Skeletal muscle cell (primary cell): ENCODE measurements at regions not wholly inside any gene's neighbourhood (a gene's known extent, or its start where the extent isn't known, plus 50 kb on each side); places are given as distances from the start of the nearest gene placed in this dataset.
A peak's percentile ranks its signal among the peaks of the same experiment; 100 is the strongest.

Source experiments
- DNase-seq: peaks from one replicate; pipeline ENCODE4 v3.0.0-alpha.2; 2010; ENCODE audit warnings: low read depth
- H3K4me3 ChIP-seq: 2 replicates; pipeline ENCODE4 v1.5.1; 2011; ENCODE audit warnings: low read depth, mild to moderate bottlenecking, control low read depth, low read length, moderate library complexity

GRCh38 chr5:60520451-60521227, 179.3 kb downstream of the DEPDC1B start:
- H3K4me3 ChIP-seq: no peak overlapping the region
- DNase-seq: no peak

- H3K4me3 ChIP-seq: no peak overlapping the region
These were observed 180.6 kb downstream of the DEPDC1B start for GRCh38 chr5:60519372-60519771.

GRCh38 chr5:60517850-60518249, 182.1 kb downstream of the DEPDC1B start:
- no peak for DNase-seq
- H3K4me3 ChIP-seq: no peak overlapping the region

More at GRCh38 chr5:60519372-60519771, 180.6 kb downstream of the DEPDC1B start:
- DNase-seq: no peak

GRCh38 chr5:60517094-60517694, 182.8 kb downstream of the DEPDC1B start:
- no peak overlapping the region for H3K4me3 ChIP-seq
- DNase-seq: no peak

GRCh38 chr5:60516688-60517087, 183.3 kb downstream of the DEPDC1B start:
- no peak overlapping the region for H3K4me3 ChIP-seq
- no peak for DNase-seq

- no peak for DNase-seq
- H3K4me3 ChIP-seq: no peak overlapping the region
These were observed 185.8 kb downstream of the DEPDC1B start for GRCh38 chr5:60514152-60514551.

GRCh38 chr5:60512117-60512516, 187.8 kb downstream of the DEPDC1B start:
- DNase-seq: no peak
- H3K4me3 ChIP-seq: no peak overlapping the region

GRCh38 chr5:60510663-60511062, 189.3 kb downstream of the DEPDC1B start:
- H3K4me3 ChIP-seq: no peak overlapping the region
- DNase-seq: no peak

- no peak overlapping the region for H3K4me3 ChIP-seq
- DNase-seq: no peak
These were observed 189.9 kb downstream of the DEPDC1B start for GRCh38 chr5:60510049-60510448.

GRCh38 chr5:60509519-60509918, 190.4 kb downstream of the DEPDC1B start:
- no peak for DNase-seq
- no peak overlapping the region for H3K4me3 ChIP-seq

- H3K4me3 ChIP-seq: no peak overlapping the region
- DNase-seq: peak; percentile 73
These were observed 192.3 kb downstream of the DEPDC1B start for GRCh38 chr5:60507687-60508086.

- no peak overlapping the region for H3K4me3 ChIP-seq
These were observed 194.4 kb downstream of the DEPDC1B start for GRCh38 chr5:60505373-60506171.

GRCh38 chr5:60504342-60504741, 195.6 kb downstream of the DEPDC1B start:
- H3K4me3 ChIP-seq: no peak overlapping the region
- no peak for DNase-seq

More at GRCh38 chr5:60505373-60506171, 194.4 kb downstream of the DEPDC1B start:
- DNase-seq: no peak

- no peak for DNase-seq
- no peak overlapping the region for H3K4me3 ChIP-seq
These were observed 196.2 kb downstream of the DEPDC1B start for GRCh38 chr5:60503771-60504170.

- DNase-seq: no peak
- no peak overlapping the region for H3K4me3 ChIP-seq
These were observed 202.1 kb downstream of the DEPDC1B start for GRCh38 chr5:60497706-60498500.

GRCh38 chr5:60495644-60496520, 204.1 kb downstream of the DEPDC1B start:
- DNase-seq: no peak
- H3K4me3 ChIP-seq: no peak overlapping the region

GRCh38 chr5:60494635-60495034, 205.3 kb downstream of the DEPDC1B start:
- DNase-seq: no peak
- no peak overlapping the region for H3K4me3 ChIP-seq

- no peak for DNase-seq
- H3K4me3 ChIP-seq: no peak overlapping the region
These were observed 205.8 kb downstream of the DEPDC1B start for GRCh38 chr5:60494144-60494543.

GRCh38 chr5:60493372-60493771, 206.6 kb downstream of the DEPDC1B start:
- H3K4me3 ChIP-seq: no peak overlapping the region

More at GRCh38 chr5:60493372-60493771, 206.6 kb downstream of the DEPDC1B start:
- no peak for DNase-seq
